WERI-Rb-1 (cell line): ENCODE measurements at regions not wholly inside any gene's neighbourhood (a gene's known extent, or its start where the extent isn't known, plus 50 kb on each side); places are given as distances from the start of the nearest gene placed in this dataset.

ENCODE experiments used
- DNase-seq: peaks from one replicate; pipeline ENCODE4 v3.0.0-alpha.2; 2020
- H3K27ac ChIP-seq: fragments of 250-450 bp; sonication (Bioruptor Pico); 2 replicates; pipeline ENCODE4 v1.5.1; 2020; ENCODE audit warnings: mild to moderate bottlenecking, moderate library complexity
- H3K27me3 ChIP-seq: fragments of 250-450 bp; sonication (Bioruptor Pico); 2 replicates; pipeline ENCODE4 v1.5.1; 2021; ENCODE audit warnings: mild to moderate bottlenecking, low read depth, moderate library complexity; ENCODE audit not compliant: insufficient read depth, severe bottlenecking
- H3K36me3 ChIP-seq: fragments of 250-450 bp; sonication (Bioruptor Pico); 2 replicates; pipeline ENCODE4 v1.5.1; 2020; ENCODE audit warnings: mild to moderate bottlenecking, moderate library complexity
- H3K4me3 ChIP-seq: 2 replicates; pipeline ENCODE4 v1.5.1; 2011; ENCODE audit warnings: low read depth, mild to moderate bottlenecking, control low read depth, low read length
- H3K9me3 ChIP-seq: fragments of 250-450 bp; sonication (Bioruptor Pico); 2 replicates; pipeline ENCODE4 v1.5.1; 2021; ENCODE audit warnings: mild to moderate bottlenecking, moderate library complexity; ENCODE audit not compliant: severe bottlenecking
- TF ChIP-seq, protein P1 (sequence below): IDR thresholded peaks from 2 replicates; pipeline ENCODE4 v1.5.1; 2011; ENCODE audit warnings: low read depth, mild to moderate bottlenecking, control low read depth, inconsistent platforms, low read length

GRCh38 chr12:30836656-30837445 is 82.1 kb upstream of the CAPRIN2 start:
- no peaks in the 10 kb centered on the region for H3K27me3 ChIP-seq
- H3K4me3 ChIP-seq, result no peak overlapping the region
- H3K36me3 ChIP-seq, result no peaks in the 10 kb centered on the region
- no peak for DNase-seq
- TF ChIP-seq, protein P1, sequence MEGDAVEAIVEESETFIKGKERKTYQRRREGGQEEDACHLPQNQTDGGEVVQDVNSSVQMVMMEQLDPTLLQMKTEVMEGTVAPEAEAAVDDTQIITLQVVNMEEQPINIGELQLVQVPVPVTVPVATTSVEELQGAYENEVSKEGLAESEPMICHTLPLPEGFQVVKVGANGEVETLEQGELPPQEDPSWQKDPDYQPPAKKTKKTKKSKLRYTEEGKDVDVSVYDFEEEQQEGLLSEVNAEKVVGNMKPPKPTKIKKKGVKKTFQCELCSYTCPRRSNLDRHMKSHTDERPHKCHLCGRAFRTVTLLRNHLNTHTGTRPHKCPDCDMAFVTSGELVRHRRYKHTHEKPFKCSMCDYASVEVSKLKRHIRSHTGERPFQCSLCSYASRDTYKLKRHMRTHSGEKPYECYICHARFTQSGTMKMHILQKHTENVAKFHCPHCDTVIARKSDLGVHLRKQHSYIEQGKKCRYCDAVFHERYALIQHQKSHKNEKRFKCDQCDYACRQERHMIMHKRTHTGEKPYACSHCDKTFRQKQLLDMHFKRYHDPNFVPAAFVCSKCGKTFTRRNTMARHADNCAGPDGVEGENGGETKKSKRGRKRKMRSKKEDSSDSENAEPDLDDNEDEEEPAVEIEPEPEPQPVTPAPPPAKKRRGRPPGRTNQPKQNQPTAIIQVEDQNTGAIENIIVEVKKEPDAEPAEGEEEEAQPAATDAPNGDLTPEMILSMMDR, result no peak
- no peaks in the 10 kb centered on the region for H3K9me3 ChIP-seq
- H3K27ac ChIP-seq, result no peak overlapping the region

- H3K27ac ChIP-seq, result no peak overlapping the region
- H3K9me3 ChIP-seq, result no peaks in the 10 kb centered on the region
- no peaks in the 10 kb centered on the region for H3K27me3 ChIP-seq
- TF ChIP-seq, protein P1, result no peak
- H3K36me3 ChIP-seq, result no peaks in the 10 kb centered on the region
- no peak for DNase-seq
- no peak overlapping the region for H3K4me3 ChIP-seq
These were observed 80.5 kb upstream of the CAPRIN2 start for GRCh38 chr12:30835216-30835615.

DNA sequence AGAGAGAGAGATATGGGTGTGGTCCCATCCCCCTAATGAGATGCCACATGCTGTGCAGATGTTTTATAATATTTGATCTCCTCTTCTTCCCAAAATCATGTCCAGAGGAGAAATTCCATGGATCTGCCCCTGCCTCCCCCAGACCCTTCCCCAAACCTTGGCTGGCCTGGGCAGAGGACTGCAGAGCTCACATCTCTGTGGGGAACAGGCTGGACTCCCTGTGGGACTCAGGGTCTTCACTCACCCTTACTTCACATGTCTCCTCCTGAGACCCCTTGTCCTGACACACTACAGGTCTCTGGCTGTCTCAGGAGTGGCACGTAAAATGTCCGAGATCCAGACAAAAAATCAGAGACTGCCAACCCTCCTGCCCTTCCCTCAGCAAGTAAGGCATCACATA is 76.0 kb upstream of the CAPRIN2 start:
- no peaks in the 10 kb centered on the region for H3K27me3 ChIP-seq
- no peak overlapping the region for H3K27ac ChIP-seq
- no peak overlapping the region for H3K4me3 ChIP-seq
- no peaks in the 10 kb centered on the region for H3K9me3 ChIP-seq
- DNase-seq, result no peak
- TF ChIP-seq, protein P1, result no peak
- no peaks in the 10 kb centered on the region for H3K36me3 ChIP-seq

DNA sequence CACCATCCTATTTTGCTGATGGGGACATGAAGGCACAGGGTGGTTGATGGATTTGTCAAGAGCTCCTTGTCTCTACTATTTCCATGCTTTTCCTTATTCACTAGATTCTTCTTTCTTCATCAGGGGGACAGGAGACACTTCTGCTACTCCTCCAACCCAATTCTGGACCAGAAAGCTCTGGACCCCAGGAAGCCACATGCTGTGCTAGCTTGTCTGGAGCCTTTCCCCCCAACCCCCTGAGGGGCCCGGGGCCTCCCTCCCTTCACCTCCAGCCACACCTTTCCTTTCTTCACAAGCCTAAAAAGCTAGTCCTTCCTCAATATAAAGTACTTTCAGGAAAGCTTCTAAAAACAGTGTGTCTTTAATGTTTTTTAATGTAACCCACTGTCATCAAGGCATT is 75.1 kb upstream of the CAPRIN2 start:
- Histone ChIP-seq H3K36me3 (no peaks in the 10 kb centered on the region), H3K9me3 (no peaks in the 10 kb centered on the region), H3K27me3 (no peaks in the 10 kb centered on the region), H3K4me3 (no peak overlapping the region), H3K27ac (no peak overlapping the region)
- TF ChIP-seq, protein P1, result no peak
- DNase-seq, result no peak

GRCh38 chr12:30828686-30829085 is 73.9 kb upstream of the CAPRIN2 start:
- no peaks in the 10 kb centered on the region for H3K9me3 ChIP-seq
- no peaks in the 10 kb centered on the region for H3K36me3 ChIP-seq
- DNase-seq, result no peak
- no peaks in the 10 kb centered on the region for H3K27me3 ChIP-seq
- no peak overlapping the region for H3K4me3 ChIP-seq
- TF ChIP-seq, protein P1, result no peak
- H3K27ac ChIP-seq, result no peak overlapping the region
